Neural cell (in vitro differentiated cells): ENCODE measurements at regions not wholly inside any gene's neighbourhood (a gene's known extent, or its start where the extent isn't known, plus 50 kb on each side); places are given as distances from the start of the nearest gene placed in this dataset.
"Not testable (repeated sequence)": the region's sequence is repeated elsewhere in the genome, so short reads cannot be mapped to it uniquely, and the experiment has no call there.

Experiments used
- H2AFZ ChIP-seq: fragments of 200-600, 300-800 bp; sonication (generic), shearing (Covaris generic); 2 replicates; pipeline ENCODE4 v1.6.0; 2014; ENCODE audit warnings: low read depth, mild to moderate bottlenecking, antibody characterized with exemption, low read length, moderate library complexity
- H3F3A ChIP-seq: fragments of 200-600 bp; shearing (Covaris generic); 2 replicates; pipeline ENCODE4 v1.6.1; 2016; ENCODE audit warnings: mild to moderate bottlenecking, moderate library complexity, mixed read lengths, antibody characterized with exemption, low read length; ENCODE audit not compliant: insufficient read depth, poor library complexity, severe bottlenecking
- H3K27ac ChIP-seq: fragments of 200-600, 300-800 bp; sonication (generic), shearing (Covaris generic); 2 replicates; pipeline ENCODE4 v1.5.1; 2014; ENCODE audit warnings: mild to moderate bottlenecking, low read length, moderate library complexity
- H3K27me3 ChIP-seq: fragments of 300-800, 200-600 bp; sonication (generic), shearing (Covaris generic); 2 replicates; pipeline ENCODE4 v1.6.0; 2014; ENCODE audit warnings: mild to moderate bottlenecking, low read depth, low read length, moderate library complexity; ENCODE audit not compliant: insufficient read depth
- H3K36me3 ChIP-seq: fragments of 300-800, 200-600 bp; sonication (generic), shearing (Covaris generic); 2 replicates; pipeline ENCODE4 v1.5.1; 2014; ENCODE audit warnings: mild to moderate bottlenecking, antibody characterized with exemption, low read length, moderate library complexity; ENCODE audit not compliant: insufficient read depth
- H3K4me2 ChIP-seq: fragments of 300-800, 200-600 bp; sonication (generic), shearing (Covaris generic); 2 replicates; pipeline ENCODE4 v1.6.0; 2014; ENCODE audit warnings: mild to moderate bottlenecking, low read length
- H3K4me3 ChIP-seq: fragments of 300-800, 200-600 bp; sonication (generic), shearing (Covaris generic); 2 replicates; pipeline ENCODE4 v1.5.1; 2014; ENCODE audit warnings: mild to moderate bottlenecking, low read length, moderate library complexity
- H3K79me2 ChIP-seq: fragments of 200-600 bp; shearing (Covaris generic); replicated peaks from 2 replicates; pipeline ENCODE4 v1.6.0; 2014; ENCODE audit warnings: mild to moderate bottlenecking, low read length, moderate library complexity; ENCODE audit not compliant: insufficient read depth
- H3K9ac ChIP-seq: fragments of 300-800, 200-600 bp; sonication (generic), shearing (Covaris generic); 2 replicates; pipeline ENCODE4 v1.6.1; 2016; ENCODE audit warnings: mild to moderate bottlenecking, low read length, mixed read lengths
- H3K9me2 ChIP-seq: fragments of 200-600 bp; shearing (Covaris generic); 2 replicates; pipeline ENCODE4 v1.6.1; 2016; ENCODE audit warnings: mild to moderate bottlenecking, low read length, mixed read lengths; ENCODE audit not compliant: insufficient read depth
- H3K9me3 ChIP-seq: fragments of 200-600, 300-800 bp; sonication (generic), shearing (Covaris generic); 2 replicates; pipeline ENCODE4 v1.6.1; 2016; ENCODE audit warnings: mild to moderate bottlenecking, mixed run types, low read length, moderate library complexity, mixed read lengths
- H4K20me1 ChIP-seq: fragments of 200-600 bp; shearing (Covaris generic); 2 replicates; pipeline ENCODE4 v1.6.1; 2016; ENCODE audit warnings: mild to moderate bottlenecking, mixed run types; ENCODE audit not compliant: insufficient read depth
- EP300 ChIP-seq: fragments of 450-650 bp; conservative IDR thresholded peaks from 2 replicates; pipeline ENCODE4 v1.6.1; 2014; ENCODE audit warnings: antibody characterized with exemption, mild to moderate bottlenecking, moderate library complexity; ENCODE audit not compliant: poor library complexity, severe bottlenecking
- EZH2 ChIP-seq: fragments of 200-600, 300-800 bp; shearing (Covaris generic), sonication (generic); IDR thresholded peaks from 2 replicates; pipeline ENCODE4 v1.6.1; 2014; ENCODE audit warnings: antibody characterized with exemption, low read length, borderline replicate concordance, mild to moderate bottlenecking; ENCODE audit not compliant: insufficient read depth, poor library complexity, severe bottlenecking
- MXI1 ChIP-seq: fragments of 450-650 bp; conservative IDR thresholded peaks from 2 replicates; pipeline ENCODE4 v1.6.1; 2014; ENCODE audit warnings: antibody characterized with exemption, mild to moderate bottlenecking; ENCODE audit not compliant: poor library complexity, severe bottlenecking
- POLR2AphosphoS5 ChIP-seq: IDR thresholded peaks from 2 replicates; pipeline ENCODE4 v1.6.1; 2012
- RAD21 ChIP-seq: fragments of 450-650 bp; conservative IDR thresholded peaks from 2 replicates; pipeline ENCODE4 v1.6.1; 2014; ENCODE audit warnings: antibody characterized with exemption, mild to moderate bottlenecking, moderate library complexity
- REST ChIP-seq: IDR thresholded peaks from 2 replicates; pipeline ENCODE4 v1.6.1; 2012; ENCODE audit warnings: borderline replicate concordance
- SMC3 ChIP-seq: fragments of 450-650 bp; conservative IDR thresholded peaks from 2 replicates; pipeline ENCODE4 v1.6.1; 2014; ENCODE audit warnings: antibody characterized with exemption, mild to moderate bottlenecking, moderate library complexity; ENCODE audit not compliant: poor library complexity
- TAF1 ChIP-seq: IDR thresholded peaks from 2 replicates; pipeline ENCODE4 v1.6.1; 2012; ENCODE audit warnings: low read depth
- TF ChIP-seq, protein P1 (sequence below): fragments of 450-650 bp; IDR thresholded peaks from 2 replicates; pipeline ENCODE4 v1.5.1; 2014; ENCODE audit warnings: antibody characterized with exemption, mild to moderate bottlenecking, moderate library complexity; ENCODE audit not compliant: poor library complexity, severe bottlenecking

DNA sequence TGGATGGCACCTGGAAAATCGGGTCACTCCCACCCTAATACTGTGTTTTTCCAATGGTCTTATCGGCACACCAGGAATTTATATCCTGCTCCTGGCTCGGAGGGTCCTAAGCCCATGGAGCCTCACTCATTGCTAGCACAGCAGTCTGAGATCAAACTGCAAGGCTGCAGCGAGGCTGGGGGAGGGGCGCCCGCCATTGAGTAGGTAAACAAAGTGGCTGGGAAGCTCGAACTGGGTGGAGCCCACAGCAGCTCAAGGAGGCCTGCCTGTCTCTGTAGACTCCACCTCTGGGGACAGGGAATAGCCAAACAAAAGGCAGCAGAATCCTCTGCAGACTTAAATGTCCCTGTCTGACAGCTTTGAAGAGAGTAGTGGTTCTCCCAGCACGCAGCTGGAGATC, 607.0 kb downstream of the LMO7 start:
- H3F3A ChIP-seq, H3K9ac ChIP-seq, H3K36me3 ChIP-seq, H3K9me2 ChIP-seq, H3K27ac ChIP-seq, H4K20me1 ChIP-seq, H3K27me3 ChIP-seq, H2AFZ ChIP-seq, H3K4me2 ChIP-seq, H3K79me2 ChIP-seq, H3K9me3 ChIP-seq, H3K4me3 ChIP-seq: not testable (repeated sequence)

GRCh38 chr13:76239031-76239680, 603.0 kb downstream of the LMO7 start:
- Histone ChIP-seq H3K27ac (no peak overlapping the region), H3F3A (no peaks in the 10 kb centered on the region), H3K79me2 (no peaks in the 10 kb centered on the region), H4K20me1 (no peaks in the 10 kb centered on the region), H3K9me2 (no peaks in the 10 kb centered on the region), H3K9ac (no peak overlapping the region), H3K36me3 (no peaks in the 10 kb centered on the region), H3K27me3 (no peaks in the 10 kb centered on the region), H3K9me3 (no peaks in the 10 kb centered on the region), H2AFZ (no peak overlapping the region), H3K4me2 (no peak overlapping the region), H3K4me3 (no peak overlapping the region)
- TF ChIP-seq RAD21 (no peak), REST (no peak), EP300 (no peak), SMC3 (no peak), EZH2 (no peak), POLR2AphosphoS5 (no peak), TAF1 (no peak), MXI1 (no peak)
- TF ChIP-seq, protein P1, sequence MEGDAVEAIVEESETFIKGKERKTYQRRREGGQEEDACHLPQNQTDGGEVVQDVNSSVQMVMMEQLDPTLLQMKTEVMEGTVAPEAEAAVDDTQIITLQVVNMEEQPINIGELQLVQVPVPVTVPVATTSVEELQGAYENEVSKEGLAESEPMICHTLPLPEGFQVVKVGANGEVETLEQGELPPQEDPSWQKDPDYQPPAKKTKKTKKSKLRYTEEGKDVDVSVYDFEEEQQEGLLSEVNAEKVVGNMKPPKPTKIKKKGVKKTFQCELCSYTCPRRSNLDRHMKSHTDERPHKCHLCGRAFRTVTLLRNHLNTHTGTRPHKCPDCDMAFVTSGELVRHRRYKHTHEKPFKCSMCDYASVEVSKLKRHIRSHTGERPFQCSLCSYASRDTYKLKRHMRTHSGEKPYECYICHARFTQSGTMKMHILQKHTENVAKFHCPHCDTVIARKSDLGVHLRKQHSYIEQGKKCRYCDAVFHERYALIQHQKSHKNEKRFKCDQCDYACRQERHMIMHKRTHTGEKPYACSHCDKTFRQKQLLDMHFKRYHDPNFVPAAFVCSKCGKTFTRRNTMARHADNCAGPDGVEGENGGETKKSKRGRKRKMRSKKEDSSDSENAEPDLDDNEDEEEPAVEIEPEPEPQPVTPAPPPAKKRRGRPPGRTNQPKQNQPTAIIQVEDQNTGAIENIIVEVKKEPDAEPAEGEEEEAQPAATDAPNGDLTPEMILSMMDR: no peak
